GM19395 (cell line): ENCODE measurements at regions not wholly inside any gene's neighbourhood (a gene's known extent, or its start where the extent isn't known, plus 50 kb on each side); places are given as distances from the start of the nearest gene placed in this dataset.
"Not testable (repeated sequence)": the region's sequence is repeated elsewhere in the genome, so short reads cannot be mapped to it uniquely, and the experiment has no call there.

Experiments
- ATAC-seq: cut with Tn5 transposase; IDR thresholded peaks from one replicate; pipeline ENCODE4 v1.9.1; 2021; ENCODE audit warnings: mild to moderate bottlenecking, moderate library complexity; ENCODE audit not compliant: unreplicated experiment

- ATAC-seq = no peak
Measured at GRCh38 chr4:131098976-131099375, 2003.0 kb downstream of the C4orf33 start.

GRCh38 chr4:131113273-131113672 is 2017.3 kb downstream of the C4orf33 start:
- ATAC-seq = no peak

- no peak for ATAC-seq
Measured at GRCh38 chr4:131113704-131114103, 2017.8 kb downstream of the C4orf33 start.

DNA sequence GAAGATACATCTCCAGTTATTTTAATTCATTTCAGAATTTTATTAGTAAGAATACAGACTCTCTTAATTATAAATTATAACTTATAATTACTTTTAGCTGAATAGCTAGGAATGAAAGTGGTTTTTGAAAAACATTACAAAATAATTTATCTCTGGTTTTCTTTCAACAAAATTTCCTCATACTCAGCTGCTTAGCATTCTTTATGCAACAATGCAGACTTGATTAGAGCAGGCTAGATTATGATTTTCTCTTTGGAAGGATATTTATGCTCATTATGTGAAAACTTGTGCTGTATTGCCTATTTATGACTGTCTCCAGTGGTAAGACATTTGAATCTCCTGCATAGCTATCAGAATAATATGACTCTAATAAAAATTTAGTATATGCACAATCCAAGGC is 2023.7 kb downstream of the C4orf33 start:
- ATAC-seq = no peak

DNA sequence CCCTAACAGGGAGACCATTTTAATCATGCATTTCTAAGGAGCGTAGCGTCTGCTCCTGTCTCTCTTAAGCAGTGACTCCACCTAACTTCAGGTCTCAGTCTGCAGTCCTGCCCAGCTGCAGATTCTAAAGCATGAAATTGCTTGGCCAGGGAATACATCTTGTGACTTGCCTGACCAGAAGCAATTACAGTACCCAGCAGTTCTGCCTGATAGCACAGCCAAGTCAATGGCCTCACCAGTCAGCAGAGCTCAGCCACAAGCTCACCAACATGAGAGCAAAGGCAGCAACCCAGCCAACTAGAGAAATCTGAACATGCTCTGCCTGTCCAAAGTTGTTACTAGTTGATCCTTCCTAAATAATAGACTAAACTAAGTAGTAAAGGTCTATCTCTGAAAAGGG is 2011.9 kb upstream of the PCDH10 start:
- no peak for ATAC-seq

DNA sequence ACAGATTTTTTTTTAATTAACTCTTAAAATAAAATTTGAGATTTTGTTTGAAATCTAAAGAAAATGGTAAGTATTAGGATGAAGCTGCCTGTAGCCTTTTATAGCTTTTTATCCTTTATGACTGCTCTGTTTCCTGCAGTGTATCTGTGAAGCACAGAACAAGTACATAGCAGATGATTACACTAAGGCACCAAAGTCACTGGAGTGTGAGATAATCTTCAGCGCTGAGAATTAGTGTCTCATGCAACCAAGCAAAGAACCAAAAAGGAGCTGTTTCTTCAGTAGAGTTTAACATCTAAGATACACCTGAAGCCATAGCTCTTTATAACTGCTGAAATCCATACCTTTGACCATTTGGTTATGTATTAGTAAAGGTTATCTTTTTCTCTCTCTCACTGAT is 1989.8 kb upstream of the PCDH10 start:
- no peak for ATAC-seq

DNA sequence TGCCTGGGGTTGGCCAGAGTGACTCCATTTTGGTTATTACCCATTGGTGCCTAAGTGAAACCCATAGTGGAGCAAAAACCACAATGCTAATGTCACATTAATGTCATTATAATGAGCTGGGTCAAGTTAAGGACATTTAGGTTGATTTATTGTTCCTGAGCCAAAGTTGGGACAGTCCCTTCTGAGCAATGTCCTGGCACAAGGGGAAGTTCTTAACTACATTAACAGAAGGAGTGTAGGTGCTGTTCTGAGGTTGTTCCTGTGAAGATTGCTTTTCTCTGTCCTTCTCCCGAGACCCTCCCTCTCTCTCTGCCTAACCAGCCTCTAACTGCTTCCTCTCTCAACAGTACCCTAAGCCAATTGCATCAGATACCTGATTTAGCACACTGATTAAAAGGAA is 1956.8 kb upstream of the PCDH10 start:
- no peak for ATAC-seq

GRCh38 chr4:131207589-131207988 is 1941.5 kb upstream of the PCDH10 start:
- no peak for ATAC-seq

DNA sequence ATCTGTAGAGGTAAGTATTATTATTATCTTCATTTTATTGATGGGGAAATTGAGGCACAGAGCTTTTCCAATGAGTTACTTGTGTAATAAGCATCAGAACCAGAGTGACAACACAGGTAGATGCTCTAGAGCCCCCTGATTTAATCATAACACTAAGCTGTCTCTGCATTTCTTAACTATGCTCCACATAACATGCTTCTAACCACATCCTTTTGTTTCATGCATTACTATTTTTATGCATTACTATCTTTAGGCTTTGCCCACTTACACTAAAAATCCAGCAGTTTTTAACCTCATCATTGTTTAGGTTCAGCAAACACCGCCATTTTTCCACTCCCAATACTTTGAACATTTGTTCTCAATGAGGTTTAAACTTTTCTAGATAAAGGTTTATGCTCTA is 1900.8 kb upstream of the PCDH10 start:
- ATAC-seq = no peak

GRCh38 chr4:131251321-131251720 is 1897.8 kb upstream of the PCDH10 start:
- ATAC-seq = no peak

GRCh38 chr4:131257241-131257640 is 1891.9 kb upstream of the PCDH10 start:
- no peak for ATAC-seq

GRCh38 chr4:131258361-131258760 is 1890.7 kb upstream of the PCDH10 start:
- ATAC-seq = no peak

GRCh38 chr4:131288441-131288840 is 1860.7 kb upstream of the PCDH10 start:
- no peak for ATAC-seq

DNA sequence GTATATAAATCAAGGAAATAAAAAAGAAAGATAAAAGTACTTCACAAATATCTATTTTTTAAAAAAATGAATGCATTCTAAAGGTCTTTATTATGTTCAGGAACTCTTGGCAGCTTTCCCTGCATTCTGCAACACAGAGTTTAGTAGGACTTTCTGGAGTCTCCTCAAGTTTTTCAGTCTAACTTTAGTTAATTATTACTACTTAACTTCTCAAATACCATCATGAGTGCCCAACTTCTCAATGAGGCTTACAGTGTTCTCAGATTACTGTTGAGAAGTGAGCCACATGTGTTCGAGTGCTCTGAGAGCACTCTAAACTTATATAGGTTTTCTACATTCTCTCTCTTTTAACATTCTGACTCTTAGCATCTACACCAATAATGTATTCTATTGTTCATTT is 1852.9 kb upstream of the PCDH10 start:
- no peak for ATAC-seq

DNA sequence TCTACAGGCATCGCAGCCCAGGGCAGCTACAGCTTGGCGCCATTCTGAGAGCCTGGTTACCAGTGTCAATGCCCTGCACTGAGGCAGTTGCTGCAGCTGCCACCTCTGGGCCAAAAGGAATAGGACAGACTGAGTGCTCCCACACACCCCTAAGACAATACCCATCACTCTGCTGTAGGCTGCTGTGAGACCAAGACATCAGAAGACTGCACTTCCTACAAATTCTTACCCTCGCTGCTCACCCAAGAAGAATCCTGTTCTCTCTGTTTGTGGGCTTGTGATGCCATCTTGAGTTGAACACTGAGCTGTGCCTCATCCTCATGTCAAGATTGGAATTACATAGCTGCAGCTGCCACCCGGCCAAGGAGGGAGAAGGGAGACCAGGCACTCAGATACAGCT is 1847.0 kb upstream of the PCDH10 start:
- no peak for ATAC-seq

- ATAC-seq = no peak
Measured at GRCh38 chr4:131304686-131305085, 1844.4 kb upstream of the PCDH10 start.

DNA sequence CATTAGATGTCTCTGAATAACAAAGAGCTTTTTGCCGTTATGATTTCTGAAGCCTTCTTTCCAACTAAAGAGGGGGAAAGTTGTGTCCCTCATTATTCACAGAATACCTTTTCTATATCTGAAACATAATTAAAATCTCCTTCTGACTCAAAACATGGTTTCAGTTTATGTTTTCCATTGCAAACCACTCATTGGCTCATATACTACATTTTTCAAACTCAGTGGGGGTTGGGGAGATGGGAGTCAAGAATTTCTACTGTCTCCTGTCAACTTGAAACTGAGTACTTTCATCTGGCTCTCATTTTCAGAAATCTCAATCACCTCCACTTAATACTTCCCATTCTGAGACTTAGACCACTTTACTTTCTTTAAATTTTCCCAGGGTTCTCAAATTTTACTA is 1839.5 kb upstream of the PCDH10 start:
- no peak for ATAC-seq

GRCh38 chr4:131316086-131316485 is 1833.0 kb upstream of the PCDH10 start:
- no peak for ATAC-seq

DNA sequence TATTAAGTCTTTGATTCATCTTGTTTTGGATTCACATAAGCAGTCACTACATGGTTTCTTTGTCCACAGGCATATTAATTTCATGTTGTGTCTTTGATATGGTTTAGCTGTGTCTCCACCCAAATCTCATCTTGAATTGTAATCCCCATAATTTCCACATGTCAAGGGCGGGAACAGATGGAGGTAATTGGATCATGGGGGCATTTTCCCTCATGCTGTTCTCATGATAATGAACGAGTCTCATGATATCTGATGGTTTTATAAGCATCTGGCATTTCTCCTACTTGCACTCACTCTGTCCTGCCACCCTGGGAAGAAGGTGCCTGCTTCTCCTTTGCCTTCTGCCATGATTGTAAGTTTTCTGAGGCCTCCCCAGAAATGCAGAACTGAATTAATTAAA is 1811.2 kb upstream of the PCDH10 start:
- no peak for ATAC-seq

DNA sequence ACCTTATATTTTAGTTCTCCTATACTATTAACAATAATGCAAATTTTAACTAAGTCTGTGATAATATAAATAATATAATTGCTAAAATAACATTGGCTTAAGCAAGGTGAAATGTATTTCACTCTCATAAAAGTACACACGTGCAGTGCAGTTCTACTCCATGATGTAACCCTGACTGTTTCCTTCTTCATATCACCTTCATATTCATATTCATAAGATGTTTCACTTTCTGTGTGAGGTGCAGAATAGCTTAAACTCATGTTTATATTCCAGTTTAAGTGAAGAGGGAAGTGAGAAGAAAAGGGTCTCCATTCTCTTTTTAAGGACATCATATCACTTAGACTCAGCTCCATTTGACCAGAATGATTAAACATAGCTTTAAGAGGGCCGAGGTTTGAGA is 1810.0 kb upstream of the PCDH10 start:
- ATAC-seq = no peak

DNA sequence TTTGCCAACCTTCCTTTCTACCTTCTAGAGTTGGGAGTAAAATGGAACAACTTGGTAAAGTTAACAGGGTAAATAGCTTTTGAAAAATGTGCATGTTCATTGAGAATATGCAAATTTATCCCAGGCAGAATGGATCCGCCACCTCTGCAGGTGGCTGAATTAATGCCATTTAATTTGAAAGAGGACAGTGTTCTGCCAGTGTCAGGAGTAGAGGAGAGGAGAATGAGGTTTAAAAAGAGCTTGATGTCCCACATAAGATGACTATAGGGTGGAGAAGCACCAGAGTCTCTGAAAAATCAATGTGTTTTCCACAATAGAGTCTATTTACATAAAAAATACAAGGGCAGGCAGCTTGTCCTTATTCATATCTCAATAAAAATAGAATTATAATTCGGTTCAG is 1804.3 kb upstream of the PCDH10 start:
- ATAC-seq = no peak

- no peak for ATAC-seq
Measured at GRCh38 chr4:131347816-131348215, 1801.3 kb upstream of the PCDH10 start.

DNA sequence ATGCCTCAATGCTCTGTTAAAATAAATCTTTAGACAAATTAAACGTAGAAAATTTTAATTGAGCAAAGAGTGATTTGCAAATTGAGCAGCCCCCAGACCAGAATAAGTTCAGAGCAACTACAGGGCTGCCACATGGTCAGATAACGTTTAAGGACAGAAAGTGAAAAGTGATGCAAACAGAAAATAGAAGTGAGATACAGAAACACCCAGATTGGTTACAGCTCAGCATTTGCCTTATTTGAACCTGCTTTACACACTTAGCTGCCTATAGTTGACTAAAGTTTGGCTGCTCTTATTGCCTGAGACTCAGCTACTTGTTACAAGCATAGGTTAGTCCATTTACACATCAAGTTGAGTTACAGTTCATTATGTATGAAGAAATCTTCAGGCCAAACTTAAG is 1800.8 kb upstream of the PCDH10 start:
- peak; percentile 91 for ATAC-seq

- not testable (repeated sequence) for ATAC-seq
Measured at GRCh38 chr4:131352371-131352770, 1796.7 kb upstream of the PCDH10 start.
